ENCODE measurements at regions not wholly inside any gene's neighbourhood (a gene's known extent, or its start where the extent isn't known, plus 50 kb on each side); places are given as distances from the start of the nearest gene placed in this dataset.

DNA sequence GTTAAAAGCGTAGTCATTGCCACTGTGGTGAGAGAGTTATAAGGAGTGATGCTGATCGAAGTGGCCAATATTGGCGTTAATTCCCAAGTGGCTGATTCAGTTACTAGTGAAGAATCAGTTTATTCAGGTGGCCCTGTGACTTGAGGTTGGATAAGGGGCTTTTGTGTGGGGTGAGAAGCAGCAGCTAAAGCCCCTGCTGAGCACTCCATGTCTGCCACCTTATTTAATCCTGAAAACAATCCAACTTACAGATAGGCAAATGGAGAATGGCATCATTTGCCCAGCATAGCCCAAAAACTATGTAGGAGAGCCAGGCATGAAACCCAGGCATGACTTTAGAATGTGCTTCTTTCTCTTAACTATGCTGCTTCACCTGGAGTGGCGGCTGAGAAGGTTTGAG, 222.8 kb upstream of the KLF6 start:
- TF ChIP-seq, protein P1, sequence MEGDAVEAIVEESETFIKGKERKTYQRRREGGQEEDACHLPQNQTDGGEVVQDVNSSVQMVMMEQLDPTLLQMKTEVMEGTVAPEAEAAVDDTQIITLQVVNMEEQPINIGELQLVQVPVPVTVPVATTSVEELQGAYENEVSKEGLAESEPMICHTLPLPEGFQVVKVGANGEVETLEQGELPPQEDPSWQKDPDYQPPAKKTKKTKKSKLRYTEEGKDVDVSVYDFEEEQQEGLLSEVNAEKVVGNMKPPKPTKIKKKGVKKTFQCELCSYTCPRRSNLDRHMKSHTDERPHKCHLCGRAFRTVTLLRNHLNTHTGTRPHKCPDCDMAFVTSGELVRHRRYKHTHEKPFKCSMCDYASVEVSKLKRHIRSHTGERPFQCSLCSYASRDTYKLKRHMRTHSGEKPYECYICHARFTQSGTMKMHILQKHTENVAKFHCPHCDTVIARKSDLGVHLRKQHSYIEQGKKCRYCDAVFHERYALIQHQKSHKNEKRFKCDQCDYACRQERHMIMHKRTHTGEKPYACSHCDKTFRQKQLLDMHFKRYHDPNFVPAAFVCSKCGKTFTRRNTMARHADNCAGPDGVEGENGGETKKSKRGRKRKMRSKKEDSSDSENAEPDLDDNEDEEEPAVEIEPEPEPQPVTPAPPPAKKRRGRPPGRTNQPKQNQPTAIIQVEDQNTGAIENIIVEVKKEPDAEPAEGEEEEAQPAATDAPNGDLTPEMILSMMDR (IDR thresholded peaks at IDR 0.05): no peak
- TF ChIP-seq EP300 (IDR thresholded peaks at IDR 0.05): no peak
